Panc1 (cell line): ENCODE measurements at regions not wholly inside any gene's neighbourhood (a gene's known extent, or its start where the extent isn't known, plus 50 kb on each side); places are given as distances from the start of the nearest gene placed in this dataset.

Experiments
- ATAC-seq: fragments of 200-7000 bp; cut with Tn5 transposase; 2 replicates; pipeline ENCODE4 v1.9.1; 2020; ENCODE audit warnings: mild to moderate bottlenecking, moderate library complexity
- BruUV-seq: library from RNA; stranded (reverse); fragments of 400-500 nt; replicated peaks from 2 replicates; lab custom pipeline; 2021; lab: Mats Ljungman, UMichigan
- CTCF ChIA-PET: fragments of 300-600 bp; sonication (Branson Sonifier 250); formaldehyde crosslinking; loops from one replicate; lab custom pipeline; 2022; ENCODE audit warnings: antibody characterized with exemption; lab: Charles Lee
- POLR2A ChIA-PET: fragments of 300-600 bp; sonication (Branson Sonifier 250); formaldehyde crosslinking; loops from one replicate; lab custom pipeline; 2022; ENCODE audit warnings: antibody characterized with exemption; lab: Charles Lee
- DNase-seq: peaks from one replicate; pipeline ENCODE4 v3.0.0-alpha.2; 2010; ENCODE audit warnings: low read depth, low spot score
- H3K27ac ChIP-seq: 2 replicates; pipeline ENCODE4 v1.5.1; 2011; ENCODE audit warnings: mild to moderate bottlenecking, low read length, inconsistent platforms
- H3K27me3 ChIP-seq: fragments of 200-500 bp; sonication (Bioruptor generic); 2 replicates; pipeline ENCODE4 v1.6.0; 2014; ENCODE audit warnings: low read length, inconsistent platforms; ENCODE audit not compliant: control insufficient read depth, insufficient read depth
- H3K36me3 ChIP-seq: fragments of 200-500 bp; sonication (Bioruptor generic); 2 replicates; pipeline ENCODE4 v1.5.1; 2014; ENCODE audit warnings: inconsistent platforms, mild to moderate bottlenecking, low read length, moderate library complexity; ENCODE audit not compliant: control insufficient read depth, insufficient read depth
- H3K4me1 ChIP-seq: 2 replicates; pipeline ENCODE4 v1.5.1; 2011; ENCODE audit warnings: inconsistent platforms, mild to moderate bottlenecking, low read length, moderate library complexity; ENCODE audit not compliant: control insufficient read depth, insufficient read depth
- H3K4me3 ChIP-seq, 2 experiments: 2 replicates each; pipeline ENCODE4 v1.5.1; 2011 to 2012; ENCODE audit warnings: low read depth in 2 of 2, low read length in 2 of 2, mild to moderate bottlenecking in 2 of 2, inconsistent platforms in 1 of 2, moderate library complexity in 1 of 2
- H3K9me3 ChIP-seq: fragments of 200-500 bp; sonication (Bioruptor generic); 2 replicates; pipeline ENCODE4 v1.5.1; 2014; ENCODE audit warnings: low read depth, mild to moderate bottlenecking, inconsistent platforms, low read length, moderate library complexity; ENCODE audit not compliant: control insufficient read depth, insufficient read depth
- POLR2AphosphoS5 ChIP-seq: IDR thresholded peaks from 2 replicates; pipeline ENCODE4 v1.6.1; 2012; ENCODE audit warnings: mild to moderate bottlenecking, low read depth, low read length, moderate library complexity
- SIN3A ChIP-seq: IDR thresholded peaks from 2 replicates; pipeline ENCODE4 v1.6.1; 2012; ENCODE audit warnings: low read depth, mild to moderate bottlenecking, low read length, moderate library complexity, borderline replicate concordance; ENCODE audit not compliant: insufficient read depth
- TCF7L2 ChIP-seq: IDR thresholded peaks from 2 replicates; pipeline ENCODE4 v1.6.1; 2011; ENCODE audit warnings: mild to moderate bottlenecking, low read depth, low read length, inconsistent platforms
- in situ Hi-C: cut with HindIII; loops from 2 replicates; pipeline ENCODE4 v1.10.0; 2016; ENCODE audit warnings: low sequenced_read_pairs, low pct_unique_long_range_greater_than_20kb
- intact Hi-C: fragments of 100-400 bp; cut with micrococcal nuclease; formaldehyde crosslinking; loops from one replicate; pipeline ENCODE4 v1.10.0; 2022; ENCODE audit not compliant: unreplicated experiment
- TF ChIP-seq, protein P1 (sequence below), 2 experiments: IDR thresholded peaks; 2 replicates each; pipeline ENCODE4 v1.6.1; 2011 to 2012; ENCODE audit warnings: low read depth in 2 of 2, control low read depth in 1 of 2, low read length in 1 of 2, mild to moderate bottlenecking in 1 of 2, moderate library complexity in 1 of 2; ENCODE audit not compliant: insufficient read depth in 1 of 2
- TF ChIP-seq, protein P2 (sequence below): fragments of 450-650 bp; IDR thresholded peaks from 2 replicates; pipeline ENCODE4 v1.5.1; 2017; ENCODE audit warnings: mild to moderate bottlenecking

DNA sequence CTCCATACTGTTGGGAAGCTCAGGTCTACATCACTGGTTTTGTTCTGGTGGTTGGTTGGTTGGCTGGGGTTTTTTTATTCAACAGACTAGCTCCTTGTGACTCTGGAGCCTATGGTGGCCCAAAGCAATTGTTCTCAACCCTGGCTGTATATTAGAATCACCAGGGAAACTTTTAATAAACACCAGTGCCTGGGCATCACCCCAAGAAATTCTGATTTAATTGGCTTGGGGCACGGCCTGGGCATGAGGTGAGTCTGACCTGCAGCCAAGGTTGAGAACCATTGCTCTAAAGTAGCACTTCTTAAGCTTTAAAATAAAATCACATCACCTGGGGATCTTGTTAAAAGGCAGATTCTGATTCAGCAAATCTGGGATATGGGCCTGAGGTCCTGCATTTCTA is 184.1 kb downstream of the C1D start:
- in situ Hi-C loops (no loop called here), intact Hi-C loops (no loop called here)
- no peak for DNase-seq
- H3K4me1 ChIP-seq, result no peaks in the 10 kb centered on the region
- H3K9me3 ChIP-seq, result no peaks in the 10 kb centered on the region
- no TSS peak for BruUV-seq
- ChIA-PET POLR2A (no interaction called here), CTCF (no interaction called here)
- ATAC-seq, result no peak
- no peaks in the 10 kb centered on the region for H3K27me3 ChIP-seq
- H3K4me3 ChIP-seq, result no peak overlapping the region
- H3K27ac ChIP-seq, result no peak overlapping the region
- TF ChIP-seq, protein P1, sequence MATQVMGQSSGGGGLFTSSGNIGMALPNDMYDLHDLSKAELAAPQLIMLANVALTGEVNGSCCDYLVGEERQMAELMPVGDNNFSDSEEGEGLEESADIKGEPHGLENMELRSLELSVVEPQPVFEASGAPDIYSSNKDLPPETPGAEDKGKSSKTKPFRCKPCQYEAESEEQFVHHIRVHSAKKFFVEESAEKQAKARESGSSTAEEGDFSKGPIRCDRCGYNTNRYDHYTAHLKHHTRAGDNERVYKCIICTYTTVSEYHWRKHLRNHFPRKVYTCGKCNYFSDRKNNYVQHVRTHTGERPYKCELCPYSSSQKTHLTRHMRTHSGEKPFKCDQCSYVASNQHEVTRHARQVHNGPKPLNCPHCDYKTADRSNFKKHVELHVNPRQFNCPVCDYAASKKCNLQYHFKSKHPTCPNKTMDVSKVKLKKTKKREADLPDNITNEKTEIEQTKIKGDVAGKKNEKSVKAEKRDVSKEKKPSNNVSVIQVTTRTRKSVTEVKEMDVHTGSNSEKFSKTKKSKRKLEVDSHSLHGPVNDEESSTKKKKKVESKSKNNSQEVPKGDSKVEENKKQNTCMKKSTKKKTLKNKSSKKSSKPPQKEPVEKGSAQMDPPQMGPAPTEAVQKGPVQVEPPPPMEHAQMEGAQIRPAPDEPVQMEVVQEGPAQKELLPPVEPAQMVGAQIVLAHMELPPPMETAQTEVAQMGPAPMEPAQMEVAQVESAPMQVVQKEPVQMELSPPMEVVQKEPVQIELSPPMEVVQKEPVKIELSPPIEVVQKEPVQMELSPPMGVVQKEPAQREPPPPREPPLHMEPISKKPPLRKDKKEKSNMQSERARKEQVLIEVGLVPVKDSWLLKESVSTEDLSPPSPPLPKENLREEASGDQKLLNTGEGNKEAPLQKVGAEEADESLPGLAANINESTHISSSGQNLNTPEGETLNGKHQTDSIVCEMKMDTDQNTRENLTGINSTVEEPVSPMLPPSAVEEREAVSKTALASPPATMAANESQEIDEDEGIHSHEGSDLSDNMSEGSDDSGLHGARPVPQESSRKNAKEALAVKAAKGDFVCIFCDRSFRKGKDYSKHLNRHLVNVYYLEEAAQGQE (IDR thresholded peaks at IDR 0.05; ENCODE audit: insufficient read depth in 1 of 2, low read depth in 2 of 2, low read length in 1 of 2), result no peak
- TF ChIP-seq TCF7L2, result no peak
- TF ChIP-seq SIN3A, result no peak
- TF ChIP-seq, protein P2, sequence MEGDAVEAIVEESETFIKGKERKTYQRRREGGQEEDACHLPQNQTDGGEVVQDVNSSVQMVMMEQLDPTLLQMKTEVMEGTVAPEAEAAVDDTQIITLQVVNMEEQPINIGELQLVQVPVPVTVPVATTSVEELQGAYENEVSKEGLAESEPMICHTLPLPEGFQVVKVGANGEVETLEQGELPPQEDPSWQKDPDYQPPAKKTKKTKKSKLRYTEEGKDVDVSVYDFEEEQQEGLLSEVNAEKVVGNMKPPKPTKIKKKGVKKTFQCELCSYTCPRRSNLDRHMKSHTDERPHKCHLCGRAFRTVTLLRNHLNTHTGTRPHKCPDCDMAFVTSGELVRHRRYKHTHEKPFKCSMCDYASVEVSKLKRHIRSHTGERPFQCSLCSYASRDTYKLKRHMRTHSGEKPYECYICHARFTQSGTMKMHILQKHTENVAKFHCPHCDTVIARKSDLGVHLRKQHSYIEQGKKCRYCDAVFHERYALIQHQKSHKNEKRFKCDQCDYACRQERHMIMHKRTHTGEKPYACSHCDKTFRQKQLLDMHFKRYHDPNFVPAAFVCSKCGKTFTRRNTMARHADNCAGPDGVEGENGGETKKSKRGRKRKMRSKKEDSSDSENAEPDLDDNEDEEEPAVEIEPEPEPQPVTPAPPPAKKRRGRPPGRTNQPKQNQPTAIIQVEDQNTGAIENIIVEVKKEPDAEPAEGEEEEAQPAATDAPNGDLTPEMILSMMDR, result no peak
- TF ChIP-seq POLR2AphosphoS5, result no peak
- no peaks in the 10 kb centered on the region for H3K36me3 ChIP-seq

DNA sequence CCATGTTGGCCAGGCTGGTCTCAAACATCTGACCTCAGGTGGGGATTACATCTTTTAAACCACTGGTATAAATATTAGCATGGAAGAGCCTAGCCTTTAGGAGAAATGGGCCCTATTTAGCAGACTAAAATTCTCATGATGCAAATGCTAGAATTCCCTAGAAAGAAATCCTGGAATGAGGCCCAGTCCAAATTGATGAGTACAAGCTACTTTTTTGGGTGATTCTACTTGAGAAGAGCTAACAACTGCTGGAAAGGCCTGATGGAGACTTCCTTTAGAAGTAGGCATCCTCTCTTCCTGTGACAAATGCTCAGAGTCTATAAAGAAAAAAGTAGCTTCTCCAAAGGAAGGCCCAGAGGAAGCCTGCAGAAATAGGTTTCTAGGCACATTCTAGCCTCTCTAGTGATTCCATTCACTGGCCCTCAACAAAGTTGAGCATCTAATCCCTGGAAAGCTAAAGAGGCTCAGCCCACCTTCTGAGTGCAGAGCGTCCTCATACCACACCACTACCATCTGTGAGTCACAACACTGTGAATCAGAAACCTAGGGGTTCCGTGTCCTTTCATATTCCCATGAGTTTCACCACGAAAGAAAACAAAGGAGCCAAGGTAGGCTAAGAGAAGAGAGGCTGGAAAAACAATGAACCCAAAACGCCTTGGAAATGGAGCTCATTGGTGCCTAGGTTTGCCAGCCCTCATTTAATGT is 183.1 kb downstream of the C1D start:
- Histone ChIP-seq H3K4me1 (no peaks in the 10 kb centered on the region), H3K9me3 (no peaks in the 10 kb centered on the region), H3K27ac (no peak overlapping the region), H3K27me3 (no peaks in the 10 kb centered on the region), H3K36me3 (no peaks in the 10 kb centered on the region), H3K4me3 (no peak overlapping the region)
- no TSS peak for BruUV-seq
- intact Hi-C loops, result no loop called here
- ChIA-PET CTCF (no interaction called here), POLR2A (no interaction called here)
- in situ Hi-C loops, result no loop called here
- DNase-seq, result no peak
- TF ChIP-seq TCF7L2, result no peak
- TF ChIP-seq POLR2AphosphoS5, result no peak
- TF ChIP-seq SIN3A, result no peak
- TF ChIP-seq, protein P1 (IDR thresholded peaks at IDR 0.05; ENCODE audit: insufficient read depth in 1 of 2, low read depth in 2 of 2, low read length in 1 of 2), result no peak
- no peak for ATAC-seq
